ENCODE measurements at regions not wholly inside any gene's neighbourhood (a gene's known extent, or its start where the extent isn't known, plus 50 kb on each side); places are given as distances from the start of the nearest gene placed in this dataset.
"Not testable (repeated sequence)": the region's sequence is repeated elsewhere in the genome, so short reads cannot be mapped to it uniquely, and the experiment has no call there.

DNA sequence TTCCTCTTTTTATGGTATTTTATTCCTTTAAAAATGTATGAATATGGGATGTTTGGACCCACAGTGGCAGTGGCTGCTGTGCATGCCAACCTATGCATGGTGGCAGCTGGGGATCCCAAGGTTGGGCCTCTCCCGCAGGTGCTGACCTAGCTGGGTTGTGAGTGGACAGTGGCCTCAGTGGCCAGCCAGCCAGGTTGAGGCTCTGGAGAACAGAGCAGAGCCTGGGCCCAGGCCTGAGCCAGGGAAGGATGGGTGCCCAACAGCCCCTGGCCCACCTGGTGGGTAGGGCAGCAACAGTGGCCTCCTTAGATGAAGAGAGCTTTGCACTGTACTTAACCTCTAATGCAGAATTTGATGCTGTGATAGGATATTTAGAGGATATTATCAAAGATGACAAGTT, 624.8 kb downstream of the CHSY3 start:
- no peak for DNase-seq (ENCODE audit: extremely low read depth, low read depth)
- TF ChIP-seq, protein P1, sequence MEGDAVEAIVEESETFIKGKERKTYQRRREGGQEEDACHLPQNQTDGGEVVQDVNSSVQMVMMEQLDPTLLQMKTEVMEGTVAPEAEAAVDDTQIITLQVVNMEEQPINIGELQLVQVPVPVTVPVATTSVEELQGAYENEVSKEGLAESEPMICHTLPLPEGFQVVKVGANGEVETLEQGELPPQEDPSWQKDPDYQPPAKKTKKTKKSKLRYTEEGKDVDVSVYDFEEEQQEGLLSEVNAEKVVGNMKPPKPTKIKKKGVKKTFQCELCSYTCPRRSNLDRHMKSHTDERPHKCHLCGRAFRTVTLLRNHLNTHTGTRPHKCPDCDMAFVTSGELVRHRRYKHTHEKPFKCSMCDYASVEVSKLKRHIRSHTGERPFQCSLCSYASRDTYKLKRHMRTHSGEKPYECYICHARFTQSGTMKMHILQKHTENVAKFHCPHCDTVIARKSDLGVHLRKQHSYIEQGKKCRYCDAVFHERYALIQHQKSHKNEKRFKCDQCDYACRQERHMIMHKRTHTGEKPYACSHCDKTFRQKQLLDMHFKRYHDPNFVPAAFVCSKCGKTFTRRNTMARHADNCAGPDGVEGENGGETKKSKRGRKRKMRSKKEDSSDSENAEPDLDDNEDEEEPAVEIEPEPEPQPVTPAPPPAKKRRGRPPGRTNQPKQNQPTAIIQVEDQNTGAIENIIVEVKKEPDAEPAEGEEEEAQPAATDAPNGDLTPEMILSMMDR (IDR thresholded peaks at IDR 0.05; ENCODE audit: low read depth, low read length), result no peak

DNA sequence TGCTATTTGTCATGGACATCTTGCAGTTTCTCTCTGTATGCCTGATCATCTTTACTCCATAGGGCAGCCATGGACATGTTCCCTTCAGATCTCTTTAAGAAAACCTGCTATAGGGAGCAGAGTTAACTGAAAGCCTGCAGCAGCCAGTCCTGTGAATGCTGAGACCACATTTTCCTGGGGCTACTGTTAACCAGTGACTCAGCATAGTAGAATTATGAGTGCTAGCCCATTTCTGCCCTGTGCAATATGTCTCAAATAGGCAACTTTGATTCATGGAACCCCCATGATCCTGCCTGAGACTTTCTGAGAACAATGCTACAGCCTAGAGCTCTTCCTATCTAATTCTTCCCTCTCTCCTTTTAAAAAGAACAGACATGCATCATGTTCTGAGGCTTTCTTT, 624.2 kb downstream of the CHSY3 start:
- TF ChIP-seq, protein P1 (IDR thresholded peaks at IDR 0.05; ENCODE audit: low read depth, low read length), result no peak
- no peak for DNase-seq (ENCODE audit: extremely low read depth, low read depth)

DNA sequence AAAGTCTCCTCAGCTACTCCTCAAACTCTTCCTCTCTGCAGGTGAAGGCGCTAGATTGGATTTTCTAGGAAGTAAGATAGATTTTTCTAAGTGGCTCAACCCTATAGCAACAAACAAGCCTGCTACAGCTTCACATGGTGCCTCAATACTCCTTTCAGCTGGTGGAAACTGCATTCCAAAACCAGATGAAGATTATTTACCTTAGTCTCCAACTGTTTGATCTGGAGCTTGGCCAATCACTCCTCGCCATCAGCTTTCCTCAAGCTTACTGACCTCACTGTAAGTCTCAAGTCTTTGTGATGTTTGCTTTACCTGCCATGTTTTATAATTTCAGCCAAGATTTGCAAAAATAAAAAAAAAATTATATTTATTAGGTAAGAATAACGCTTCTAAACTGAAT, 622.4 kb downstream of the CHSY3 start:
- TF ChIP-seq, protein P1 (IDR thresholded peaks at IDR 0.05; ENCODE audit: low read depth, low read length), result no peak
- no peak for DNase-seq (ENCODE audit: extremely low read depth, low read depth)

DNA sequence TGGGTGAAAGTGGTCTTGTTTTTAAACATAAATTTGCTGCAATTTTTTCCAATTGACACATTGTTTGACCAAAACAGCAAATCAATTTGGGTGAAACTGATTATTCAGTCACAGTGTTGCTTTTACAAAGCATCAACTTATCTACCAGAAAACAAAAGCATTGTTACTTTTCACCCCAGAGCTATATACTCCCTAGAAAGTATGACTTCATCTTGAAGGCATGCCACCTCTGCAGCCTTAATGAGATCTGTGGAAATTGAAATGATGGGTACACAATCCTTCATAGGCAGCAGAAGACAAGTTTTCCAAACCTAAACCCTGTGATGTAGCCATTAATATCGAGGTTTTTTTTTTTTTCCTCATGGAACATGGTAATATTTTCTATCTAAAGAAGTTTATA, 615.9 kb downstream of the CHSY3 start:
- no peak for DNase-seq (ENCODE audit: extremely low read depth, low read depth)

DNA sequence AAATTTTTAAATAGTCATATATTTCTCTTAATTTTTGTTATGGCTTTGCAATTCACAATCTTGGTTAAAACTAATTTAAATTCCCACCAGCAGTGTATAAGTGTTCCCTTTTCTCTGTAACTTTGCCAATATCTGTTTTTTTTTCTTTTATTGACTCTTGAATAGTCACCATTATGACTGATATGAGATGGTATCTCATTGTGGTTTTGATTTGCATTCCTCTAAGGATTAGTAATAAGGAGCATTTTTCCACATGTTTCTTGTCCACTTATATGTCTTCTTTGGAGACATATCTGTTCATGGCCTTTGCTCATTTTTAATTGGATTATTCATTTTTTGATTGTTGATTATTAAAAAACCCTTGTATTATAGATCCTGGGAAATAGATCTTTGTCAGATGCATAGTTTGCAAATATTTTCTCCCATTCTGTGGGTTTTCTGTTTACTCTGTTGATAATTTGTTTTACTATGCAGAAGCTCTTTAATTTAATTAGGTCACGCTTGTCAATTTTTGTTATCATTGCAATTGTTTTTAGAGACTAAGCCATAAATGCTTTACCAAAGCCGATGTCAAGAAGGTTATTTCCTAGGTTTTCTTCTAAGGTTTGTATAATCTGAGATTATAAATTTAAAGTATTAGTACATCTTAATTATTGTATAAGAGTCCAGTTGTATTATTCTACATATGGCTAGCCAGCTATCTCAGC, 610.9 kb downstream of the CHSY3 start:
- DNase-seq (ENCODE audit: extremely low read depth, low read depth), result peak; percentile 8

More for the DNA sequence above, 615.9 kb downstream of the CHSY3 start:
- TF ChIP-seq, protein P1 (IDR thresholded peaks at IDR 0.05; ENCODE audit: low read depth, low read length), result no peak

DNA sequence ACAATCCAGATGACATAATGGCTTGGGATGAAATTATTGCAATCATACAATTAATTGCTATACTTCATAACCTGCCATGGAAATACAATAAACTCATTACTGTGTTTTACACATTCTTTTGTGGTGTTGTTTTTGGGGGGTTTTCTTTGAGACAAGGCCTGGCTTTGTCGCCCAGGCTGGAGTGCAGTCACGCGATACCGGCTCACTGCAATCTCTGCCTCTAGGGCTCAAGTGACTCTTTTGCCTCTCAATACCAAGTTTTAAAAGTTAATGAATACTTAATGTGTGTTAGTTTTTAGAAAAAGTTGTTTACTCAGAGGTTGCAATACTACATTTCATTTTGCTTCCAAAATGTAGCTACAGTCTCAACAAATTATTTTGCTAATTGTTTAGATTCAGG, 598.4 kb downstream of the CHSY3 start:
- DNase-seq (ENCODE audit: extremely low read depth, low read depth), result no peak

More for the DNA sequence above, 610.9 kb downstream of the CHSY3 start:
- TF ChIP-seq, protein P1 (IDR thresholded peaks at IDR 0.05; ENCODE audit: low read depth, low read length), result no peak

DNA sequence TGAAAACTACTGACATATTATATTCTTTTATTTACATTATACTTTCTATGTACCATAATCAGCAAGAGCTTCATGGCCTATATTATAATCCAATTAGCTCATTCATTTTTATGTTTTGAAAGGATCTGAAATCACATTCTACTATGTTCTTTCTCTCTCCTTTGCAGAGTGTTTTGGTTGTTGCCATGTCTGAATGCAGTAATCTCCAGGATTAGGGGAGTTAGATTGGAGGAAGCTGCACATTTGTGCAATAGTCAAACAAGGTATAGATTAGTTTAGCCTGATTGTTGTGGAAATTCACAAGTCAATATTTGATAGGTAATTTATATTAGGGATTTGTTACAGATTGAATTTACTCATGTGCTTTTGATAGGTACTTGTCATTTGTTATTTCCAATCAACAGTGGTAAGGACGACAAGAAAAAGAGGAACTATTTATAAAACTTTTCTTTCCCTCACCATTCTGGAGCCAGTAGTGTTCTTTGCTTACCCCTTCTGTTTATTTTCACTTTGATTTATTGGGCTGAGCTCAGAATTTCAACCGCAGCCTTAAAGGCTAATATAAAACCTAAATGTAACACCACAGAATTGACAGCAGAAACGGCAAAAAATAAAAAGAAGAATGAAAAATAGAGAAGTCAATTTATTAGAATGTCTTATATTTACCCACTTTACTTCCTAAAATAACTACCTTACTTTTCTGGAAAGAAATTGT, 597.0 kb downstream of the CHSY3 start:
- TF ChIP-seq, protein P1 (IDR thresholded peaks at IDR 0.05; ENCODE audit: low read depth, low read length), result no peak
- DNase-seq (ENCODE audit: extremely low read depth, low read depth), result no peak

More for the DNA sequence above, 598.4 kb downstream of the CHSY3 start:
- TF ChIP-seq, protein P1 (IDR thresholded peaks at IDR 0.05; ENCODE audit: low read depth, low read length), result no peak

DNA sequence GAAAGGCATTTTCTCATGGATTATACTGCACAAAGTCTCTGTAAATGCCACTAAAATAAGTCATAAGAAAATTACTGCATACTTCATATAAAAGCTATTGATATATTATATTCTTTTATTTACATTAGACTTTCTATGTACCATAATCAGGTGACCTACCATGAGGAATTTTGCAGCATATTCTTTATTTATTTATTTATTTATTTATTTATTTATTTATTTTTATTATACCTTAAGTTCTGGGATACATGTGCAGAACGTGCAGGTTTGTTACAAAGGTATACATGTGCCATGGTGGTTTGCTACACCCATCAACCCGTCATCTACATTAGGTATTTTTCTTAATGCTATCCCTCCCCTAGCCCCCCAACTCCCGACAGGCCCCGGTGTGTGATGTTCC, 596.2 kb downstream of the CHSY3 start:
- DNase-seq (ENCODE audit: extremely low read depth, low read depth), result not testable (repeated sequence)
